HL-60 (cell line): ENCODE measurements at regions not wholly inside any gene's neighbourhood (a gene's known extent, or its start where the extent isn't known, plus 50 kb on each side); places are given as distances from the start of the nearest gene placed in this dataset.

Experiments
- DNase-seq, 2 experiments: peaks; one replicate each; pipeline ENCODE4 v3.0.0-alpha.2; 2010 to 2020; ENCODE audit warnings: low read depth in 1 of 2, low spot score in 1 of 2
- H3K27ac ChIP-seq: fragments of 250-450 bp; sonication (Bioruptor Pico); replicated peaks from 2 replicates; pipeline ENCODE4 v1.5.1; 2020; ENCODE audit warnings: mild to moderate bottlenecking, moderate library complexity
- H3K27me3 ChIP-seq: fragments of 250-450 bp; sonication (Bioruptor Pico); 2 replicates; pipeline ENCODE4 v1.5.1; 2021; ENCODE audit warnings: mild to moderate bottlenecking, moderate library complexity; ENCODE audit not compliant: insufficient read depth, poor library complexity, severe bottlenecking
- H3K4me3 ChIP-seq: replicated peaks from 2 replicates; pipeline ENCODE4 v1.5.1; 2011; ENCODE audit warnings: mild to moderate bottlenecking, control low read depth, low read length; ENCODE audit not compliant: insufficient read depth
- GABPA ChIP-seq: IDR thresholded peaks from 2 replicates; pipeline ENCODE4 v1.6.1; 2012; ENCODE audit warnings: low read depth
- POLR2AphosphoS5 ChIP-seq: IDR thresholded peaks from 2 replicates; pipeline ENCODE4 v1.6.1; 2012; ENCODE audit warnings: low read depth
- REST ChIP-seq: IDR thresholded peaks from 2 replicates; pipeline ENCODE4 v1.6.1; 2012; ENCODE audit warnings: low read depth; ENCODE audit not compliant: insufficient replicate concordance
- SPI1 ChIP-seq: IDR thresholded peaks from 2 replicates; pipeline ENCODE4 v1.6.1; 2012; ENCODE audit warnings: low read depth, mild to moderate bottlenecking, borderline replicate concordance
- TF ChIP-seq, protein P1 (sequence below): IDR thresholded peaks from one replicate; pipeline ENCODE4 v1.5.1; 2011; ENCODE audit warnings: low read length, control low read depth, inconsistent platforms; ENCODE audit not compliant: insufficient read depth

- Histone ChIP-seq H3K4me3 (no peak overlapping the region), H3K27ac (no peak overlapping the region), H3K27me3 (no peaks in the 10 kb centered on the region)
- TF ChIP-seq POLR2AphosphoS5 (no peak), SPI1 (no peak)
- TF ChIP-seq, protein P1, sequence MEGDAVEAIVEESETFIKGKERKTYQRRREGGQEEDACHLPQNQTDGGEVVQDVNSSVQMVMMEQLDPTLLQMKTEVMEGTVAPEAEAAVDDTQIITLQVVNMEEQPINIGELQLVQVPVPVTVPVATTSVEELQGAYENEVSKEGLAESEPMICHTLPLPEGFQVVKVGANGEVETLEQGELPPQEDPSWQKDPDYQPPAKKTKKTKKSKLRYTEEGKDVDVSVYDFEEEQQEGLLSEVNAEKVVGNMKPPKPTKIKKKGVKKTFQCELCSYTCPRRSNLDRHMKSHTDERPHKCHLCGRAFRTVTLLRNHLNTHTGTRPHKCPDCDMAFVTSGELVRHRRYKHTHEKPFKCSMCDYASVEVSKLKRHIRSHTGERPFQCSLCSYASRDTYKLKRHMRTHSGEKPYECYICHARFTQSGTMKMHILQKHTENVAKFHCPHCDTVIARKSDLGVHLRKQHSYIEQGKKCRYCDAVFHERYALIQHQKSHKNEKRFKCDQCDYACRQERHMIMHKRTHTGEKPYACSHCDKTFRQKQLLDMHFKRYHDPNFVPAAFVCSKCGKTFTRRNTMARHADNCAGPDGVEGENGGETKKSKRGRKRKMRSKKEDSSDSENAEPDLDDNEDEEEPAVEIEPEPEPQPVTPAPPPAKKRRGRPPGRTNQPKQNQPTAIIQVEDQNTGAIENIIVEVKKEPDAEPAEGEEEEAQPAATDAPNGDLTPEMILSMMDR: no peak
- DNase-seq: no peak
Observed at GRCh38 chr10:43983405-43983804, 334.7 kb upstream of the ZNF32 start.

- no peak overlapping the region for H3K27ac ChIP-seq
- DNase-seq: no peak
- H3K27me3 ChIP-seq: no peaks in the 10 kb centered on the region
- no peak for TF ChIP-seq POLR2AphosphoS5
- no peak for TF ChIP-seq GABPA
- no peak for TF ChIP-seq REST
- TF ChIP-seq, protein P1: no peak
- TF ChIP-seq SPI1: no peak
- H3K4me3 ChIP-seq: no peak overlapping the region
Observed at GRCh38 chr10:43982250-43982649, 333.6 kb upstream of the ZNF32 start.

GRCh38 chr10:43981696-43982095, 333.0 kb upstream of the ZNF32 start:
- Histone ChIP-seq H3K27me3 (no peaks in the 10 kb centered on the region), H3K4me3 (no peak overlapping the region), H3K27ac (no peak overlapping the region)
- no peak for DNase-seq
- TF ChIP-seq, protein P1: no peak
- TF ChIP-seq GABPA: no peak
- TF ChIP-seq SPI1: no peak
- TF ChIP-seq POLR2AphosphoS5: no peak
- no peak for TF ChIP-seq REST

GRCh38 chr10:43981232-43981631, 332.6 kb upstream of the ZNF32 start:
- DNase-seq: no peak
- Histone ChIP-seq H3K4me3 (no peak overlapping the region), H3K27ac (no peak overlapping the region), H3K27me3 (no peaks in the 10 kb centered on the region)
- TF ChIP-seq POLR2AphosphoS5 (no peak), SPI1 (no peak), GABPA (no peak), REST (no peak)
- TF ChIP-seq, protein P1: no peak
